ENCODE measurements at regions not wholly inside any gene's neighbourhood (a gene's known extent, or its start where the extent isn't known, plus 50 kb on each side); places are given as distances from the start of the nearest gene placed in this dataset.

GRCh38 chr2:88247531-88247930, 77.4 kb downstream of the THNSL2 start:
- Histone ChIP-seq H3K36me3 (replicated peaks in 1 of 2; ENCODE audit: control insufficient read depth in 1 of 2, insufficient read depth in 2 of 2, low read length in 2 of 2) (no peaks in the 10 kb centered on the region), H3K9ac (ENCODE audit: insufficient read depth, low read length, poor library complexity, severe bottlenecking) (no peak overlapping the region), H3K4me3 (replicated peaks in 1 of 3; ENCODE audit: low read depth in 2 of 3, low read length in 3 of 3) (no peak overlapping the region), H3K4me1 (ENCODE audit: control insufficient read depth in 1 of 2, insufficient read depth in 2 of 2, low read length in 2 of 2) (no peaks in the 10 kb centered on the region), H3K9me3 (replicated peaks in 1 of 2; ENCODE audit: control insufficient read depth in 1 of 2, insufficient read depth in 1 of 2, low read length in 2 of 2) (peaks cover 4 to 14% of the 10 kb centered on the region in 2 donors), H3K27ac (ENCODE audit: low read depth in 1 of 2, low read length in 2 of 2) (no peak overlapping the region), H4K20me1 (ENCODE audit: insufficient read depth, low read length) (no peaks in the 10 kb centered on the region), H3K79me2 (ENCODE audit: insufficient read depth, low read length) (no peaks in the 10 kb centered on the region), H2AFZ (ENCODE audit: insufficient read depth, low read depth, low read length, poor library complexity, severe bottlenecking) (no peak overlapping the region), H3K4me2 (replicated peaks; ENCODE audit: extremely low read depth, low read length, poor library complexity, severe bottlenecking) (no peak overlapping the region), H3K27me3 (ENCODE audit: control insufficient read depth in 2 of 2, insufficient read depth in 2 of 2, low read length in 2 of 2) (no peaks in the 10 kb centered on the region)
- 100% methylated on average over 1 of the region's 6 CpGs for WGBS (ENCODE audit: insufficient coverage)
- no peak for TF ChIP-seq CTCF (IDR thresholded peaks at IDR 0.05)
- Mint-ChIP-seq H3K27ac (no peak overlapping the region), H3K27me3 (ENCODE audit: low read depth in 3 of 3) (peaks cover 0 to 3% (median 0%) of the 10 kb centered on the region in 3 donors), H3K36me3 (no peaks in the 10 kb centered on the region), H3K9me3 (peaks cover 4 to 24% (median 14%) of the 10 kb centered on the region in 7 donors), H3K4me3 (no peak overlapping the region), H3K4me1 (no peaks in the 10 kb centered on the region)
- no peak for DNase-seq
- intact Hi-C loops (cut with micrococcal nuclease): no loop called here

- Mint-ChIP-seq H3K27me3 (ENCODE audit: low read depth in 3 of 3) (peaks cover 0 to 4% (median 4%) of the 10 kb centered on the region in 3 donors), H3K36me3 (no peaks in the 10 kb centered on the region), H3K4me3 (no peak overlapping the region), H3K27ac (no peak overlapping the region), H3K9me3 (peaks cover 7 to 29% (median 14%) of the 10 kb centered on the region in 7 donors), H3K4me1 (no peaks in the 10 kb centered on the region)
- no peak for DNase-seq
- no peaks in the 10 kb centered on the region for H3K36me3 ChIP-seq (replicated peaks in 1 of 2; ENCODE audit: control insufficient read depth in 1 of 2, insufficient read depth in 2 of 2, low read length in 2 of 2)
- H2AFZ ChIP-seq (ENCODE audit: insufficient read depth, low read depth, low read length, poor library complexity, severe bottlenecking): no peak overlapping the region
- no peaks in the 10 kb centered on the region for H3K4me1 ChIP-seq (ENCODE audit: control insufficient read depth in 1 of 2, insufficient read depth in 2 of 2, low read length in 2 of 2)
- H4K20me1 ChIP-seq (ENCODE audit: insufficient read depth, low read length): no peaks in the 10 kb centered on the region
- peaks cover 4 to 14% of the 10 kb centered on the region in 2 donors for H3K9me3 ChIP-seq (replicated peaks in 1 of 2; ENCODE audit: control insufficient read depth in 1 of 2, insufficient read depth in 1 of 2, low read length in 2 of 2)
- H3K4me2 ChIP-seq (replicated peaks; ENCODE audit: extremely low read depth, low read length, poor library complexity, severe bottlenecking): no peak overlapping the region
- intact Hi-C loops (cut with micrococcal nuclease): no loop called here
- H3K27me3 ChIP-seq (ENCODE audit: control insufficient read depth in 2 of 2, insufficient read depth in 2 of 2, low read length in 2 of 2): no peaks in the 10 kb centered on the region
- 83% methylated on average over 1 of the region's 3 CpGs for WGBS (ENCODE audit: insufficient coverage)
- H3K27ac ChIP-seq (ENCODE audit: low read depth in 1 of 2, low read length in 2 of 2): no peak overlapping the region
- no peak overlapping the region for H3K4me3 ChIP-seq (replicated peaks in 1 of 3; ENCODE audit: low read depth in 2 of 3, low read length in 3 of 3)
- H3K9ac ChIP-seq (ENCODE audit: insufficient read depth, low read length, poor library complexity, severe bottlenecking): no peak overlapping the region
- no peak for TF ChIP-seq CTCF (IDR thresholded peaks at IDR 0.05)
- H3K79me2 ChIP-seq (ENCODE audit: insufficient read depth, low read length): no peaks in the 10 kb centered on the region
These were observed 75.0 kb downstream of the THNSL2 start for GRCh38 chr2:88245109-88245508.

All from CD14-positive monocyte (primary cell).